Spleen (tissue), 7 donors: ENCODE measurements at regions not wholly inside any gene's neighbourhood (a gene's known extent, or its start where the extent isn't known, plus 50 kb on each side); places are given as distances from the start of the nearest gene placed in this dataset.

Source experiments
- CTCF ChIP-seq, 11 experiments: fragments of 200-600 bp in 7 of 11; fragments of 450-650 bp in 4 of 11; sonication (generic) in 4 of 11; IDR thresholded peaks in 8 of 11; conservative IDR thresholded peaks in 3 of 11; 1 replicate in 7 of 11; 2 replicates in 4 of 11; pipeline versions ENCODE4 v1.4.0 to v1.8.0; 2016 to 2021; ENCODE audit warnings: antibody characterized with exemption in 11 of 11, inconsistent platforms in 4 of 11, mild to moderate bottlenecking in 1 of 11
- POLR2A ChIP-seq, 3 donors: fragments of 450-650 bp; IDR thresholded peaks; one replicate each; pipeline ENCODE4 v1.5.1; 2017; ENCODE audit warnings: antibody characterized with exemption in 3 of 3, mild to moderate bottlenecking in 1 of 3
- POLR2AphosphoS5 ChIP-seq, 3 donors: sonication (generic); formaldehyde crosslinking; IDR thresholded peaks; one replicate each; pipeline ENCODE4 v1.5.1; 2017; ENCODE audit warnings: antibody characterized with exemption in 3 of 3
- donor health status: DM: no; HTN: no; CAD: no; lungs with moderate emphysema.
- donor health status: DM: no; HTN: no; CAD: no.
- donor health status: DM: no; HTN: no; CAD: no.

DNA sequence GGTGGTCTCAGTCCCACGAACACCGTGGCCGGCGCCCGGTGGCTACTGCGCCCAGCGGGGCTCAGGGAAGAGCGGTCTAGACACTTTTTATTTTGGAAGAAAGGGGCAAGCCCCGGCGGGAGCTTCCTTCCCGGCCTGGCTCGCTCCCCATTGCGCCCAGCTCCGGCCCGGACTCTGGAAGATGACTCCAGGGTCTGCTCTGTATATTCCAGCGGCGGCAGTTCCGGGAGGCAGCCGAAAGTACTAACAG, 225.1 kb upstream of the CRY1 start:
- TF ChIP-seq CTCF (IDR thresholded peaks at IDR 0.05 in 8 of 11, conservative IDR thresholded peaks at IDR 0.05 in 3 of 11) = no peak
- no peak for TF ChIP-seq POLR2A (IDR thresholded peaks at IDR 0.05)
- TF ChIP-seq POLR2AphosphoS5 (IDR thresholded peaks at IDR 0.05) = no peak
